ENCODE measurements at regions not wholly inside any gene's neighbourhood (a gene's known extent, or its start where the extent isn't known, plus 50 kb on each side); places are given as distances from the start of the nearest gene placed in this dataset.
"Not testable (repeated sequence)": the region's sequence is repeated elsewhere in the genome, so short reads cannot be mapped to it uniquely, and the experiment has no call there.

DNA sequence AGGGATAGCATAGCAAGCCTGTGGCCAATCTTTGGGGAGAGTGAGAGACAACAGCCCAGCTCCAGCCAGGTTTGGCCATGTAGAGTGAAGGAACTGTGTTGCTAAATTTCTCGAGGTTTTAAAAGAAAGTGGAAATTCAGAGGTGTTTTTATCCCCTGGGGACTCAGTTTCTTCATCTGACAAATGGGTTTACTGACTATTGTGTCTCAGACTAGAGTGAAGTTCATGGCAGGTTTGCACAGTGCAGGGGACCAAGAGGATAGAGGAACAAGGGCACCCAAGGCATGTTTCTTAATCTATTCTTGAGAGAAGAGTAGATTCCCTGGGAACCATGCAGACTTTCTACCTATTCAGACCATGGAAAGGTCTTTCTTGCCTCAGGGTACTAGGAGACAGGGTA is 555.8 kb upstream of the C16orf82 start:
- no peak for DNase-seq

GRCh38 chr16:26511463-26511862 is 555.3 kb upstream of the C16orf82 start:
- no peak for DNase-seq

DNA sequence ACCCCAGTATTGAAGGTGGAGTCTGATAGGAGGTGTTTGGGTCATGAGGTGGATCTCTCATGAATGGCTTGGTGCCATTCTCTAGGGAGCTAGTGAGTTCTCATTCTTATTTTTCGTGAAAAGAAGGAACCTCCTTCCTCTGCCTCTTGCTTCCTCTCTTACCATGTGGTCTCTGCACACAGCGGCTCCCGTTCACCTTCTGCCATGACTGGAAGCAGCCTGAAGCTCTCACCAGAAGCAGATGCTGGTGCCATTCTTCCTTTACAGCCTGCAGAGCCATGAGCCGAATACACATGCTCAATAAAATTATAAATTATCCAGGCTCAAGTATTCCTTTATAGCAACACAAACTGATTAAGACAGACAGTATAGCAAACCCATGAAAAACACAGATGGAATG is 545.1 kb upstream of the C16orf82 start:
- DNase-seq = no peak

DNA sequence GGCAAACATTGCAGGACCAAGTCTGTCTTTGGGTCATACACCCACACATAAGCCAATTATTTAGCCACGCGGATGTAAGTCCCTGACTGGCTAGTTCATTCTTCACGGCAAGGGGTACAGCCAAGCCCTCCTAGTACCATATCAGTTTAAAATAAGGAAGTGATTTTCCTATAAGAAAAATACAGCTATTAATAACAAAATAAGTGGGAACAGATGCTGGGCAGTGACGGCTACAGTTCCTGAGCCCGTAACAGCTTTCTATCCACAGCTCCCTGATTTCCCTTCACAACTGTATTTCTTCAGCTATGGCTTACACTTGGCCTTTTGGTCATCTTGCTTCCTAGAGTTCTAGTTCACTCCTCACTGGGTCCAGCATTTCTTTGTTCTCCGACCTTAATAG is 542.4 kb upstream of the C16orf82 start:
- no peak for DNase-seq

DNA sequence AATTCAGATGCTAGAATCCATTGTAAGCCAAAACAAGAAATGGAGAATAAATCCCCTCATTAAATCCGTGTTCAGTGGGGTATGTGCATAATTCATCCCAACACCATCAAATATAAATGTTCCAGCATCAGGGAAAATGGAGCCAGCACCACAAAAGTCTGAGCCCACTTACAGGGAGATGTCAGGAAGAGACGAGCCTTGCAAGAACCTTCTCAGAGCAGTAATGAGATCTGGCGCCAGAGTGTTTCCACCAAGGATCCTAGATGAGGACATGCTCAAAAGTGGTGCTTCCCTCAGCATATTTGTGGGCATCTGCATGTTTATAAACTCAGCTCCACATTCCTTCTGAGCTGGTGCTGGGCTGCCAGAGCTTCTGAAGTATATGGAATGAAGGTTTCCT is 541.9 kb upstream of the C16orf82 start:
- DNase-seq = no peak

DNA sequence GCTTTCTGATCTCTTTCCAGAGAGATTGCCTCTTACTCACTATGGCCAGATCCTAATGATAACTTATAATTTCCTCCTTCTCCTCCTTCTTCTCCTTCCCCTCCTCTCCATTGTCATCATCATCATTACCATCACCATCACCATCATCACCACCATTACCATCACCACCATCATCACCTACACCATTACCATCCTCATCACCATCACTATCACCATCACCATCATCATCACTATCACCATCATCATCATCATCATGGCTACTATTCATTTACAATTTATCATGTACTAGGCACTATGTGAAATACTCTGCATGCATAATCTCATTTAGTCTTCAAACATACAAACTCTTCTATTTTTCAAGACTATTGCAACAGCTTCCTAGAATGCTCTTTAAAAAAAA is 540.9 kb upstream of the C16orf82 start:
- no peak for DNase-seq

- no peak for DNase-seq
Measured at GRCh38 chr16:26526633-26527032, 540.1 kb upstream of the C16orf82 start.

DNA sequence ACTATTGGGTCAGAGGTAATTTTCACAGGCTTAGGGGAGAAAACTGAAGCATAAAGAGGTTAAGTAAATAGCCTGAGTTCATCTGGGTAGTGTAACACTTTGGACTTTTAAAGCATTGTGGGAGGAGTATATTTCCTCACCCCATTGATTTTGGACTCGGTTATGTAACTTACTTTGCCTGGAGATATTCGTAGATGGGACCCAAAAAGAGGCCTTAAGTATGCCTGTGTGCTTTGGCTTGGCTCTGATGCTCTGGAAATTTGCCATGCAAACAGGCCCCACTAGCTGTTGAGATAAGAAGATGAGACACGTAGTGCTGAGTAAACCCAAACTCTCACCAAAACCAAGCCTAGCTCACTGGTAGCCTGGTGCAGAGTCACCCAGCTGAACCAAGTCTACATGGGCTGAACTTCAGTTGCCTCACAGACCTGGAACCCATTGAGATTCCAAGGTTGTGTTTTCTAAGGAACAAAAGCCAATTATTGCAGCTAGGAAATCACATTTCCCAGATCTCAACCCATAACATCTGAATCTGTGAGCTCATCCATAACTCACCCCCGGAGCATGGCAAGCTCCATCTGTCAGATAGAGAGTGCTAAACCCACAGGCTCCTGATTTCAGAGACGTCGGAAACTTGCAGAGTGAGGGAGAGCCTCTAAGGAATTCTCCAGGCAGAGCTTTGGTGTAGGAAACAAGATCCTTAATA is 536.0 kb upstream of the C16orf82 start:
- DNase-seq = no peak

GRCh38 chr16:26531290-26531730 is 535.4 kb upstream of the C16orf82 start:
- no peak for DNase-seq

DNA sequence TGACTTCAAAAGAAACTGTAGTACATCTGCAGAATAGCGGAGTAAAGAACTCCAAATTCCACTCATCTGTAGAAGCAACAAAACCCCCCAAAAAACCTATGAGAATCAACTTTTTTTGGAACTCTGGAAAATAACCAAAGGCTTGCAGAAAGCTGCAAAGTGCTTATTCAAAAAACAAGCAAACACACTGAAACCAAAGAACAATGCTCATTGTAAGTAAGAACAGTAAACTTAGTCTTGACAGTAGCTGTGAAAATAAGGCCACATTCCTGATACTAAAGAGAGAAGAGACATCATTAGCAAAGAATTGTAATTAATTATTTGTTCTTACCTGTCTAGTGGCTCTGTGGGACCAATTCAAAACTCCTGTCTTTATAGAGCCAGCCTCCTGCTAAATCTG is 534.3 kb upstream of the C16orf82 start:
- no peak for DNase-seq

DNA sequence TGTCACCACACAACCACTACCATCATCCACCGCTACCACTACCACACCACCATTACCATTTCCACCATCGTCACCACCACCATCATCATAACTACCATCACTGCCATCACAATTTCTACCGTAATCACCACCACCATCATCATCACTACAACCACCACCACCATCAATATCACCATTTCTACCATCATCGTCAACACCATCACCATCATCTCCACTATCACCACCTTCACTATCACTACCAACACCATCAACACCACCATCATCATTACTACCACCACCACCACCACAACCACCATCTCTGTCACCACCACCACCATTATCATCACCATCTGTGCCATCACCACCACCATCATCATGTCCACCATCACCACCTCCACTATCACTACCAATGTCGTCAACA is 524.5 kb upstream of the C16orf82 start:
- no peak for DNase-seq

DNA sequence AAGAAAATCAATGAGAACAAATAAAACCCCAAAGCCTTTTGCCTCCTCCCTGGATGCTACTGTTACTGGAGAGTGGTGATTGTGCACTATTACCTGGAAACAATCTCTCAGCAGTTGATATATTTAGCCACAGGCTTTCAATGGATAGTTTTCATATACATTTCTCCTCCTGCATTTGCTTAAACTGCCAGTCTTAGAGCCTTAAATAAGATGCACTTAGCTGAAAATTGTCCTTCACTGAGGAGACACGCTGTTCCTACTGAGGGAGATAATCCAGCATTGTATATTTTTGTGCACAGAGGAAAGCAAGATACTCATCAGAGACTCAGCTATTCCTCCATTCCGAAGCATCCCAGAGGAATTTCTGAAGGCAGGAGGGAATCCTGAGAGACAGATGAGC is 520.2 kb upstream of the C16orf82 start:
- no peak for DNase-seq

GRCh38 chr16:26547681-26548080 is 519.0 kb upstream of the C16orf82 start:
- DNase-seq = no peak

- DNase-seq = no peak
Measured at GRCh38 chr16:26550111-26550610, 516.6 kb upstream of the C16orf82 start.

GRCh38 chr16:26554030-26554429 is 512.7 kb upstream of the C16orf82 start:
- DNase-seq = no peak

- DNase-seq = no peak
Measured at GRCh38 chr16:26561303-26561702, 505.4 kb upstream of the C16orf82 start.

GRCh38 chr16:26563018-26563417 is 503.7 kb upstream of the C16orf82 start:
- no peak for DNase-seq

DNA sequence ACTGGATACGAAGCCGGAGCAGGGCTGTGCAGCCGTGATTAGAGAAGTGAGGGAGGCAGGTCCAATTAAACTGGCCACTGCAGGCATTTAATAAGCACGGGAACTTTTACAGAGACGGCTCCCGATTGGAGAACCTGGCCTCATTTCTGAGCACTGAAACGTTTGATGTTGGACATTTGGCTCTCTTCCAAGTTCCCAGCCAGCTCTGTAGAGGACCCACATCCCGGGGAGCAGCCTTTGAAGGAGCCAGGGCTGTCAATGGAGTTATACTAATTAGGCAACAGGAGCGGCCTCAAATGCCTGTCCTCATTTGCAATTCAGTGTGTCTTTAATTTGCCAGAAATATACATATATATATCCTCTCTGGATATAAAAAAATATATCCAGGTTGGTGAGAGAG is 499.4 kb upstream of the C16orf82 start:
- no peak for DNase-seq

DNA sequence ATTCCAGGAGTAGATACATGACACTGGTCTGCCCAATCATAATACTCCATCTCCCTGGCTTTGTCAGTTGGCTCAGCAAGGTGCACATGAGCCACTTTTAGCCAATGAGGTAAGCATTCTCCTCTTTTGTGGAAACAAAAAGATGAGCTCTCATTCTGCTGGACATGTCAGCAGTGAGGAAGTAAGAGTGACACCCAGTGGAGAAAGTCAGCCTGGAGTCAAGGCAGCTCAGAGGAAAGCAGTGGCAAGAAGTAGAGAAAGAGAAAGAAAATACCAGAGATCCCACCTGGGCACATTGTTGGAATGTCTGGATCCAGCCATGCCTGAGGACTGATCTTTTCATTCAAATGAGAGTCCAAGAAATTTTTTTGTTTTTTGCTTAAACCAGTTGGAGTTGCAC is 496.9 kb upstream of the C16orf82 start:
- DNase-seq = no peak

- DNase-seq = no peak
Measured at GRCh38 chr16:26578748-26579147, 488.0 kb upstream of the C16orf82 start.

GRCh38 chr16:26583803-26584202 is 482.9 kb upstream of the C16orf82 start:
- DNase-seq = no peak

GRCh38 chr16:26593700-26594099 is 473.0 kb upstream of the C16orf82 start:
- DNase-seq = no peak

GRCh38 chr16:26594666-26595065 is 472.1 kb upstream of the C16orf82 start:
- no peak for DNase-seq

- DNase-seq = no peak
Measured at GRCh38 chr16:26595199-26595598, 471.5 kb upstream of the C16orf82 start.

- DNase-seq = not testable (repeated sequence)
Measured at GRCh38 chr16:26596033-26596432, 470.7 kb upstream of the C16orf82 start.

Data from NCI-H2107 (cell line).